PC-9 (cell line): ENCODE measurements at regions not wholly inside any gene's neighbourhood (a gene's known extent, or its start where the extent isn't known, plus 50 kb on each side); places are given as distances from the start of the nearest gene placed in this dataset.

Experiments used
- EZH2 ChIP-seq: fragments of 200-600 bp; sonication (generic); IDR thresholded peaks from 2 replicates; pipeline ENCODE4 v1.8.0; 2017; ENCODE audit warnings: antibody characterized with exemption, low read depth
- TF ChIP-seq, protein P1 (sequence below): fragments of 200-600 bp; sonication (generic); conservative IDR thresholded peaks from 2 replicates; pipeline ENCODE4 v1.6.1; 2017; ENCODE audit warnings: mixed run types, antibody characterized with exemption, mild to moderate bottlenecking, moderate library complexity

- TF ChIP-seq, protein P1, sequence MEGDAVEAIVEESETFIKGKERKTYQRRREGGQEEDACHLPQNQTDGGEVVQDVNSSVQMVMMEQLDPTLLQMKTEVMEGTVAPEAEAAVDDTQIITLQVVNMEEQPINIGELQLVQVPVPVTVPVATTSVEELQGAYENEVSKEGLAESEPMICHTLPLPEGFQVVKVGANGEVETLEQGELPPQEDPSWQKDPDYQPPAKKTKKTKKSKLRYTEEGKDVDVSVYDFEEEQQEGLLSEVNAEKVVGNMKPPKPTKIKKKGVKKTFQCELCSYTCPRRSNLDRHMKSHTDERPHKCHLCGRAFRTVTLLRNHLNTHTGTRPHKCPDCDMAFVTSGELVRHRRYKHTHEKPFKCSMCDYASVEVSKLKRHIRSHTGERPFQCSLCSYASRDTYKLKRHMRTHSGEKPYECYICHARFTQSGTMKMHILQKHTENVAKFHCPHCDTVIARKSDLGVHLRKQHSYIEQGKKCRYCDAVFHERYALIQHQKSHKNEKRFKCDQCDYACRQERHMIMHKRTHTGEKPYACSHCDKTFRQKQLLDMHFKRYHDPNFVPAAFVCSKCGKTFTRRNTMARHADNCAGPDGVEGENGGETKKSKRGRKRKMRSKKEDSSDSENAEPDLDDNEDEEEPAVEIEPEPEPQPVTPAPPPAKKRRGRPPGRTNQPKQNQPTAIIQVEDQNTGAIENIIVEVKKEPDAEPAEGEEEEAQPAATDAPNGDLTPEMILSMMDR: no peak
- no peak for TF ChIP-seq EZH2
Measured at GRCh38 chr13:109983447-109983846, 197.1 kb upstream of the IRS2 start.
